ENCODE measurements at regions not wholly inside any gene's neighbourhood (a gene's known extent, or its start where the extent isn't known, plus 50 kb on each side); places are given as distances from the start of the nearest gene placed in this dataset.

GRCh38 chr2:133680343-133681049 is 112.2 kb upstream of the NCKAP5 start:
- Mint-ChIP-seq H3K27me3 (ENCODE audit: unreplicated experiment) (no peaks in the 10 kb centered on the region), H3K9me3 (ENCODE audit: unreplicated experiment) (no peaks in the 10 kb centered on the region), H3K27ac (ENCODE audit: unreplicated experiment) (no peak overlapping the region), H3K36me3 (ENCODE audit: unreplicated experiment) (no peaks in the 10 kb centered on the region), H3K4me1 (ENCODE audit: low read depth, unreplicated experiment) (peaks cover 2% of the 10 kb centered on the region), H3K4me3 (ENCODE audit: unreplicated experiment) (no peak overlapping the region)
- TF ChIP-seq CTCF (IDR thresholded peaks at IDR 0.05; ENCODE audit: partially characterized antibody, unreplicated experiment) = peak; percentile 49
- no peak for DNase-seq

- TF ChIP-seq CTCF (IDR thresholded peaks at IDR 0.05; ENCODE audit: partially characterized antibody, unreplicated experiment) = no peak
- Mint-ChIP-seq H3K36me3 (ENCODE audit: unreplicated experiment) (no peaks in the 10 kb centered on the region), H3K9me3 (ENCODE audit: unreplicated experiment) (no peaks in the 10 kb centered on the region), H3K4me1 (ENCODE audit: low read depth, unreplicated experiment) (no peaks in the 10 kb centered on the region), H3K4me3 (ENCODE audit: unreplicated experiment) (no peak overlapping the region), H3K27me3 (ENCODE audit: unreplicated experiment) (no peaks in the 10 kb centered on the region), H3K27ac (ENCODE audit: unreplicated experiment) (no peak overlapping the region)
- DNase-seq = no peak
These were observed 114.1 kb upstream of the NCKAP5 start for GRCh38 chr2:133682347-133682746.

GRCh38 chr2:133682906-133683305 is 114.6 kb upstream of the NCKAP5 start:
- H3K4me1 Mint-ChIP-seq (ENCODE audit: low read depth, unreplicated experiment) = no peaks in the 10 kb centered on the region
- DNase-seq = no peak
- no peak for TF ChIP-seq CTCF (IDR thresholded peaks at IDR 0.05; ENCODE audit: partially characterized antibody, unreplicated experiment)
- H3K4me3 Mint-ChIP-seq (ENCODE audit: unreplicated experiment) = no peak overlapping the region
- H3K36me3 Mint-ChIP-seq (ENCODE audit: unreplicated experiment) = no peaks in the 10 kb centered on the region
- H3K9me3 Mint-ChIP-seq (ENCODE audit: unreplicated experiment) = no peaks in the 10 kb centered on the region
- H3K27ac Mint-ChIP-seq (ENCODE audit: unreplicated experiment) = no peak overlapping the region
- no peaks in the 10 kb centered on the region for H3K27me3 Mint-ChIP-seq (ENCODE audit: unreplicated experiment)

GRCh38 chr2:133685636-133686215 is 117.5 kb upstream of the NCKAP5 start:
- no peak for DNase-seq
- Mint-ChIP-seq H3K27ac (ENCODE audit: unreplicated experiment) (no peak overlapping the region), H3K4me1 (ENCODE audit: low read depth, unreplicated experiment) (no peaks in the 10 kb centered on the region), H3K4me3 (ENCODE audit: unreplicated experiment) (no peak overlapping the region), H3K27me3 (ENCODE audit: unreplicated experiment) (no peaks in the 10 kb centered on the region), H3K36me3 (ENCODE audit: unreplicated experiment) (no peaks in the 10 kb centered on the region), H3K9me3 (ENCODE audit: unreplicated experiment) (no peaks in the 10 kb centered on the region)
- no peak for TF ChIP-seq CTCF (IDR thresholded peaks at IDR 0.05; ENCODE audit: partially characterized antibody, unreplicated experiment)

- H3K4me1 Mint-ChIP-seq (ENCODE audit: low read depth, unreplicated experiment) = peaks cover 2% of the 10 kb centered on the region
- no peaks in the 10 kb centered on the region for H3K36me3 Mint-ChIP-seq (ENCODE audit: unreplicated experiment)
- DNase-seq = no peak
- H3K4me3 Mint-ChIP-seq (ENCODE audit: unreplicated experiment) = no peak overlapping the region
- no peak for TF ChIP-seq CTCF (IDR thresholded peaks at IDR 0.05; ENCODE audit: partially characterized antibody, unreplicated experiment)
- H3K27me3 Mint-ChIP-seq (ENCODE audit: unreplicated experiment) = peaks cover 1% of the 10 kb centered on the region
- H3K27ac Mint-ChIP-seq (ENCODE audit: unreplicated experiment) = no peak overlapping the region
- no peaks in the 10 kb centered on the region for H3K9me3 Mint-ChIP-seq (ENCODE audit: unreplicated experiment)
These were observed 122.5 kb upstream of the NCKAP5 start for GRCh38 chr2:133690780-133691179.

Data from glutamatergic neuron (in vitro differentiated cells).